B cell (primary cell): ENCODE measurements at regions not wholly inside any gene's neighbourhood (a gene's known extent, or its start where the extent isn't known, plus 50 kb on each side); places are given as distances from the start of the nearest gene placed in this dataset.

ENCODE experiments used
- ATAC-seq: fragments of 200-7000 bp; cut with Tn5 transposase; one replicate; pipeline ENCODE4 v1.10.0; 2021; ENCODE audit warnings: low read depth, mild to moderate bottlenecking, moderate number of reproducible peaks, moderate library complexity
- CTCF ChIA-PET: fragments of 350-600 bp; sonication (Branson Sonifier 250); formaldehyde crosslinking; loops from one replicate; lab custom pipeline; 2021; ENCODE audit warnings: antibody characterized with exemption, inconsistent platforms; lab: Charles Lee
- POLR2A ChIA-PET: fragments of 350-600 bp; sonication (Branson Sonifier 250); formaldehyde crosslinking; loops from one replicate; lab custom pipeline; 2021; ENCODE audit warnings: antibody characterized with exemption; lab: Charles Lee
- DNase-seq: peaks from one replicate; pipeline ENCODE4 v3.0.0; 2013
- H2AFZ ChIP-seq: 2 replicates; pipeline ENCODE4 v1.6.1; 2012; ENCODE audit warnings: mild to moderate bottlenecking, low read depth, low read length; ENCODE audit not compliant: insufficient read depth, poor library complexity, severe bottlenecking
- H3K27ac ChIP-seq, 2 donors: 1 replicate in 1 of 2; 2 replicates in 1 of 2; pipeline ENCODE4 v1.5.1; 2012 to 2013; ENCODE audit warnings: low read length in 2 of 2, mild to moderate bottlenecking in 2 of 2, moderate library complexity in 1 of 2
- H3K27me3 ChIP-seq, 4 experiments: fragments of 200-600 bp in 1 of 4; sonication (generic) in 1 of 4; replicated peaks in 1 of 4; 1 replicate in 2 of 4; 2 replicates in 2 of 4; pipeline versions ENCODE4 v1.6.1 to v1.7.0; 2013 to 2016; ENCODE audit warnings: low read length in 3 of 4, mild to moderate bottlenecking in 2 of 4, mixed read lengths in 1 of 4, moderate library complexity in 1 of 4; ENCODE audit not compliant: insufficient read depth in 4 of 4, control insufficient read depth in 3 of 4; ENCODE audit errors: control extremely low read depth in 1 of 4
- H3K36me3 ChIP-seq, 2 experiments: replicated peaks in 1 of 2; 1 replicate in 1 of 2; 2 replicates in 1 of 2; pipeline versions ENCODE4 v1.6.1 to v1.7.1; 2013; ENCODE audit warnings: low read length in 1 of 2; ENCODE audit not compliant: insufficient read depth in 2 of 2, control insufficient read depth in 1 of 2; ENCODE audit errors: control extremely low read depth in 1 of 2, extremely low read depth in 1 of 2
- H3K4me1 ChIP-seq, 2 donors: fragments of 200-600 bp in 1 of 2; sonication (generic) in 1 of 2; 1 replicate in 1 of 2; 2 replicates in 1 of 2; pipeline versions ENCODE4 v1.5.1 to v1.6.1; 2013 to 2017; ENCODE audit warnings: low read length in 2 of 2; ENCODE audit not compliant: control insufficient read depth in 2 of 2, insufficient read depth in 2 of 2
- H3K4me2 ChIP-seq: replicated peaks from 2 replicates; pipeline ENCODE3; 2012; ENCODE audit warnings: mild to moderate bottlenecking, low read depth, low read length; ENCODE audit not compliant: poor library complexity, severe bottlenecking
- H3K4me3 ChIP-seq, 5 experiments: fragments of 200-600 bp in 1 of 5; sonication (generic) in 1 of 5; 1 replicate in 3 of 5; 2 replicates in 2 of 5; pipeline versions ENCODE4 v1.5.1 to v1.7.0; 2011 to 2016; ENCODE audit warnings: low read length in 4 of 5, mild to moderate bottlenecking in 4 of 5, low read depth in 2 of 5, control low read depth in 1 of 5, moderate library complexity in 1 of 5; ENCODE audit not compliant: insufficient read depth in 1 of 5; ENCODE audit errors: control extremely low read depth in 1 of 5, extremely low read depth in 1 of 5
- H3K79me2 ChIP-seq: fragments of 200-600 bp; sonication (generic); one replicate; pipeline ENCODE4 v1.6.0; 2016; ENCODE audit warnings: low read length; ENCODE audit not compliant: control insufficient read depth, insufficient read depth
- H3K9ac ChIP-seq: fragments of 200-600 bp; sonication (generic); 2 replicates; pipeline ENCODE4 v1.6.1; 2017; ENCODE audit warnings: mild to moderate bottlenecking, low read length, moderate library complexity
- H3K9me3 ChIP-seq, 3 donors: one replicate each; pipeline versions ENCODE4 v1.6.1 to v1.7.1; 2013; ENCODE audit warnings: low read length in 2 of 3; ENCODE audit not compliant: control insufficient read depth in 2 of 3, insufficient read depth in 1 of 3; ENCODE audit errors: control extremely low read depth in 1 of 3
- H4K20me1 ChIP-seq: 2 replicates; pipeline ENCODE4 v1.6.0; 2012; ENCODE audit warnings: mild to moderate bottlenecking, low read length; ENCODE audit not compliant: insufficient read depth, control insufficient read depth, poor library complexity, severe bottlenecking
- H3K27ac Mint-ChIP-seq: one replicate; pipeline ENCODE4 v1.8.0; 2021; ENCODE audit warnings: mixed read lengths
- H3K27me3 Mint-ChIP-seq: one replicate; pipeline ENCODE4 v1.8.0; 2021; ENCODE audit warnings: mixed read lengths
- H3K4me1 Mint-ChIP-seq: one replicate; pipeline ENCODE4 v1.8.0; 2021; ENCODE audit warnings: mixed read lengths
- H3K4me3 Mint-ChIP-seq: one replicate; pipeline ENCODE4 v1.8.0; 2021; ENCODE audit warnings: mixed read lengths
- H3K9me3 Mint-ChIP-seq: one replicate; pipeline ENCODE4 v1.8.0; 2022; ENCODE audit warnings: mixed read lengths; ENCODE audit not compliant: insufficient read depth
- EZH2 ChIP-seq: IDR thresholded peaks from 2 replicates; pipeline ENCODE4 v1.6.1; 2012; ENCODE audit warnings: borderline replicate concordance, low read depth, mild to moderate bottlenecking, moderate library complexity, low read length; ENCODE audit not compliant: insufficient read depth, poor library complexity, severe bottlenecking
- WGBS: methylation state at CpG from one replicate; pipeline ENCODE4 v1.1.5; 2013; ENCODE audit warnings: missing lambda C conversion rate; ENCODE audit not compliant: insufficient coverage; 5-methylcytosine and 5-hydroxymethylcytosine counted together
- intact Hi-C: fragments of 100-400 bp; cut with micrococcal nuclease; formaldehyde crosslinking; loops from one replicate; pipeline ENCODE4 v1.10.0; 2022
- TF ChIP-seq, protein P1 (sequence below): fragments of 200-600 bp; IDR thresholded peaks from one replicate; pipeline ENCODE4 v1.8.0; 2022; ENCODE audit warnings: antibody characterized with exemption, mild to moderate bottlenecking

DNA sequence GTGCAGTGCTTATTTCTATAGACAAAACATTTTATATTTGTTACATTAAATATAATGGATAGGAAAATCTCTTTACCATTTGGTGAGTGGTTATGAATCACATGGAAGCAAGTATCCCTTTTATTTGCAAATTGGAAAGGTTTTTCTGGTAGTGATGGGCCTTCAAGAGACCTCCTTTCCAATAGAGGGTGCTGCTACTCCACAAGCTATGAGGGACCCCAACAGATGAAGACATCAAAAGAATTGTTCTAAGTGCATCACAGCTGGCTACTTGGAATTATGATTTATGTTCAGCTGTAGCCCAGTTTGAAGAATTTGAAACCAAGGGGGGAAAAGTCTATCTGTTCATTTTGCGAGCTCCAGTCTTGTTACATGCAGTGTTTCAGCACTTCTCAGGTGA lies 493.7 kb upstream of the SGCD start:
- 100% methylated on average over 1 of the region's 1 CpG for WGBS
- no peak overlapping the region for H3K4me2 ChIP-seq
- intact Hi-C loops: no loop called here
- H3K79me2 ChIP-seq: no peaks in the 10 kb centered on the region
- ATAC-seq (no peak), DNase-seq (no peak)
- POLR2A ChIA-PET: no interaction called here
- H3K4me1 Mint-ChIP-seq: no peaks in the 10 kb centered on the region
- H4K20me1 ChIP-seq: no peaks in the 10 kb centered on the region
- H3K9ac ChIP-seq: no peak overlapping the region
- no peak overlapping the region for H3K4me3 ChIP-seq
- H2AFZ ChIP-seq: no peak overlapping the region
- H3K9me3 Mint-ChIP-seq: no peaks in the 10 kb centered on the region
- H3K9me3 ChIP-seq: no peaks in the 10 kb centered on the region
- TF ChIP-seq, protein P1, sequence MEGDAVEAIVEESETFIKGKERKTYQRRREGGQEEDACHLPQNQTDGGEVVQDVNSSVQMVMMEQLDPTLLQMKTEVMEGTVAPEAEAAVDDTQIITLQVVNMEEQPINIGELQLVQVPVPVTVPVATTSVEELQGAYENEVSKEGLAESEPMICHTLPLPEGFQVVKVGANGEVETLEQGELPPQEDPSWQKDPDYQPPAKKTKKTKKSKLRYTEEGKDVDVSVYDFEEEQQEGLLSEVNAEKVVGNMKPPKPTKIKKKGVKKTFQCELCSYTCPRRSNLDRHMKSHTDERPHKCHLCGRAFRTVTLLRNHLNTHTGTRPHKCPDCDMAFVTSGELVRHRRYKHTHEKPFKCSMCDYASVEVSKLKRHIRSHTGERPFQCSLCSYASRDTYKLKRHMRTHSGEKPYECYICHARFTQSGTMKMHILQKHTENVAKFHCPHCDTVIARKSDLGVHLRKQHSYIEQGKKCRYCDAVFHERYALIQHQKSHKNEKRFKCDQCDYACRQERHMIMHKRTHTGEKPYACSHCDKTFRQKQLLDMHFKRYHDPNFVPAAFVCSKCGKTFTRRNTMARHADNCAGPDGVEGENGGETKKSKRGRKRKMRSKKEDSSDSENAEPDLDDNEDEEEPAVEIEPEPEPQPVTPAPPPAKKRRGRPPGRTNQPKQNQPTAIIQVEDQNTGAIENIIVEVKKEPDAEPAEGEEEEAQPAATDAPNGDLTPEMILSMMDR: no peak
- no peak for TF ChIP-seq EZH2
- no peak overlapping the region for H3K4me3 Mint-ChIP-seq
- CTCF ChIA-PET: no interaction called here
- no peak overlapping the region for H3K27ac ChIP-seq
- no peaks in the 10 kb centered on the region for H3K4me1 ChIP-seq
- no peaks in the 10 kb centered on the region for H3K27me3 Mint-ChIP-seq
- no peak overlapping the region for H3K27ac Mint-ChIP-seq
- H3K27me3 ChIP-seq: no peaks in the 10 kb centered on the region
- no peaks in the 10 kb centered on the region for H3K36me3 ChIP-seq

DNA sequence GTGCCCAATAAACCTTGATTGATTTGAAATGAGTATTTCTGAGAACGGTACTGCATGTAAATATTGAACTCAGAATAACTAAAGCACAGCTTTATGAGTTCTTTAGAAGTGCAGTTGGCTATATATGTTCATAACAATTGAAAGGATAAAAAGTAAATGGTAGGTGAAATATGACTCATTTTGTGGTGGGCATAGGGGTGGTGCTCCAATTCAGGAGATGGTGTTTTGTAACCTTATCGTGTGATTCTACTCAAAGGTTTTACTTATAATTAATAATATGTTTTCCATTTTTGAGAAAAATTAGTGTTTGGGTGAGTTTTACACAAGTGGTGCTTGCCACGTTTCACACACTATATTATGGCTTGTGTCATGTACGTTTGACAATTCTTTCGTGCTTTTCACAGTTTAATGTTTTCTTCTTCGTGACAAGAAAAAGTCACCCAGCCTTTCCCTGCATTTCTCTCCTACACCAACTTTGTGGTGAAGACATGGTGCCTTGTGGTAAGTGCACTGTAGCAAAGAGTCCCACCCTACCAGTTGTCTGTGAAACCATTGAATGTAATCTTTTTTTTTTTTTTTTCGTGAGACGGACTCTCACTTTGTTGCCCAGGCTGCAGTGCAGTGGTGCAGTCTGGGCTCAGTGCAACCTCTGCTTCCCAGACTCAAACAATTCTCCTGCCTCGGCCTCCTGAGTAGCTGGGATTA lies 492.5 kb upstream of the SGCD start:
- WGBS: 100% methylated on average over 1 of the region's 9 CpGs
- H3K4me2 ChIP-seq: no peak overlapping the region
- CTCF ChIA-PET: no interaction called here
- H4K20me1 ChIP-seq: no peaks in the 10 kb centered on the region
- no peaks in the 10 kb centered on the region for H3K79me2 ChIP-seq
- no peaks in the 10 kb centered on the region for H3K4me1 Mint-ChIP-seq
- no peaks in the 10 kb centered on the region for H3K9me3 Mint-ChIP-seq
- H3K4me3 Mint-ChIP-seq: no peak overlapping the region
- TF ChIP-seq, protein P1: no peak
- no peak for TF ChIP-seq EZH2
- ATAC-seq: no peak
- H3K4me1 ChIP-seq: no peaks in the 10 kb centered on the region
- no peak overlapping the region for H3K27ac Mint-ChIP-seq
- H2AFZ ChIP-seq: no peak overlapping the region
- no peak overlapping the region for H3K27ac ChIP-seq
- H3K9me3 ChIP-seq: no peaks in the 10 kb centered on the region
- no peak overlapping the region for H3K4me3 ChIP-seq
- POLR2A ChIA-PET: no interaction called here
- H3K27me3 ChIP-seq: no peaks in the 10 kb centered on the region
- H3K9ac ChIP-seq: no peak overlapping the region
- H3K27me3 Mint-ChIP-seq: no peaks in the 10 kb centered on the region
- H3K36me3 ChIP-seq: no peaks in the 10 kb centered on the region
- intact Hi-C loops: no loop called here
- no peak for DNase-seq
